Smooth muscle cell (in vitro differentiated cells): ENCODE measurements at regions not wholly inside any gene's neighbourhood (a gene's known extent, or its start where the extent isn't known, plus 50 kb on each side); places are given as distances from the start of the nearest gene placed in this dataset.

Source experiments
- DNase-seq: peaks from one replicate; lab custom pipeline; 2025; ENCODE audit not compliant: unreplicated experiment; lab: John Stamatoyannopoulos, UW
- H2AFZ ChIP-seq: fragments of 200-600 bp; sonication (generic); 2 replicates; pipeline ENCODE4 v1.6.0; 2016; ENCODE audit warnings: antibody characterized with exemption, low read depth, mild to moderate bottlenecking
- H3F3A ChIP-seq: fragments of 200-600 bp; sonication (generic); 2 replicates; pipeline ENCODE4 v1.6.0; 2017; ENCODE audit warnings: antibody characterized with exemption, low read depth
- H3K27ac ChIP-seq: fragments of 200-600 bp; sonication (generic); 2 replicates; pipeline ENCODE4 v1.5.1; 2016; ENCODE audit warnings: low read depth, mild to moderate bottlenecking
- H3K27me3 ChIP-seq: fragments of 200-600 bp; sonication (generic); 2 replicates; pipeline ENCODE4 v1.6.1; 2016; ENCODE audit warnings: low read depth, mild to moderate bottlenecking
- H3K36me3 ChIP-seq: fragments of 200-600 bp; sonication (generic); 2 replicates; pipeline ENCODE4 v1.5.1; 2016; ENCODE audit warnings: low read depth
- H3K4me1 ChIP-seq: fragments of 200-600 bp; sonication (generic); 2 replicates; pipeline ENCODE4 v1.5.1; 2016; ENCODE audit warnings: low read depth
- H3K4me2 ChIP-seq: fragments of 200-600 bp; sonication (generic); 2 replicates; pipeline ENCODE4 v1.6.0; 2016; ENCODE audit warnings: mild to moderate bottlenecking
- H3K4me3 ChIP-seq: fragments of 200-600 bp; sonication (generic); 2 replicates; pipeline ENCODE4 v1.5.1; 2016; ENCODE audit warnings: mild to moderate bottlenecking
- H3K79me2 ChIP-seq: fragments of 200-600 bp; sonication (generic); 2 replicates; pipeline ENCODE4 v1.6.0; 2016; ENCODE audit warnings: low read depth, mild to moderate bottlenecking
- H3K9ac ChIP-seq: fragments of 200-600 bp; sonication (generic); 2 replicates; pipeline ENCODE4 v1.6.0; 2016; ENCODE audit warnings: low read depth
- H3K9me3 ChIP-seq: fragments of 200-600 bp; sonication (generic); replicated peaks from 2 replicates; pipeline ENCODE4 v1.5.1; 2016; ENCODE audit warnings: low read depth
- H4K20me1 ChIP-seq: fragments of 200-600 bp; sonication (generic); 2 replicates; pipeline ENCODE4 v1.6.0; 2016; ENCODE audit warnings: low read depth
- WGBS: methylation state at CpG from one replicate; pipeline ENCODE4 v1.1.7; 2016; ENCODE audit warnings: low lambda C conversion rate; 5-methylcytosine and 5-hydroxymethylcytosine counted together
- TF ChIP-seq, protein P1 (sequence below): fragments of 200-600 bp; sonication (generic); IDR thresholded peaks from 2 replicates; pipeline ENCODE4 v1.5.1; 2017; ENCODE audit warnings: borderline replicate concordance, mild to moderate bottlenecking, antibody characterized with exemption; ENCODE audit not compliant: insufficient read depth, poor library complexity, severe bottlenecking

DNA sequence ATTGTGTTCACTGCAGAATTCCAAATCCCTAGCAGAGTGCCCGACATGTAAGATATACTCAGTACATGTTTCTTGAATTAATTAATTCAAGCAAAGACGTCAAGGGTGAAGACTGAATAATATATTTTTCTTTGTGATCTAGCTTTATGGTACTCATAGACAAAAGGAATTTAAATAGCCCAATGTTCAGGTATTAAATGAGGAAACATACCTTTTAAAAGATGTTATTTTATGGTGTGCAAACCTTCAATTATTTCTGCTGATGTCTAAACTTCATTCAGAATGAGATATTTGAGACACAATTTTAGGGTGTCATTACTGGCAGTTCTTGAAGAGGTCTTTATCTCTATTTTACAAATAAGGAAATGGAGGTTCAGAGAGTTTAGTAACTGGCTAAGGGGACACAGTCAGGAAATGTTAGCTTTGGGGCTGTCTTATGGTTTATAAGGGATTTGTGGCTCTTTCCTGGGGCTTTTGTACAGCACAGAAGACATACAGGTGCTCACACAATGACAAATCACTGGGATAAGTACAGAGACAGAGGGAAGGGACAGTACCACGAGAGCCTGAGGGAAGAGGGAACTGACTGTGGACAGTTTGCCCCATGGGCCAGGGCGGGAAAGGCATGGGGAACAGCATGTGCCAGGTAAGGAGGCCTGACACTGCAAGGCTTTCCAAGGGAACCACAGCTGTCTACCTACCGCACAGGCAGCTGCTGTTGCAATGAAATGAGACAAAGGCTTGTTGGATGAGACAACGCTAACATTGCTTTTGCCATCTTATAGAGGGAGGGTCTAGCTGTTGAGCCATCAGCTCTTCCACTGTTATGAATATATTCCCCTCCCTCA, 155.3 kb downstream of the DDX1 start:
- Histone ChIP-seq H4K20me1 (no peaks in the 10 kb centered on the region), H3K36me3 (no peaks in the 10 kb centered on the region), H2AFZ (no peak overlapping the region), H3K27me3 (no peaks in the 10 kb centered on the region), H3K4me2 (no peak overlapping the region), H3F3A (no peaks in the 10 kb centered on the region), H3K4me3 (no peak overlapping the region), H3K27ac (no peak overlapping the region), H3K9ac (no peak overlapping the region), H3K9me3 (no peaks in the 10 kb centered on the region), H3K4me1 (peaks cover 14% of the 10 kb centered on the region), H3K79me2 (no peaks in the 10 kb centered on the region)
- no peak for DNase-seq
- WGBS = 94% methylated on average over 6 of the region's 6 CpGs
- TF ChIP-seq, protein P1, sequence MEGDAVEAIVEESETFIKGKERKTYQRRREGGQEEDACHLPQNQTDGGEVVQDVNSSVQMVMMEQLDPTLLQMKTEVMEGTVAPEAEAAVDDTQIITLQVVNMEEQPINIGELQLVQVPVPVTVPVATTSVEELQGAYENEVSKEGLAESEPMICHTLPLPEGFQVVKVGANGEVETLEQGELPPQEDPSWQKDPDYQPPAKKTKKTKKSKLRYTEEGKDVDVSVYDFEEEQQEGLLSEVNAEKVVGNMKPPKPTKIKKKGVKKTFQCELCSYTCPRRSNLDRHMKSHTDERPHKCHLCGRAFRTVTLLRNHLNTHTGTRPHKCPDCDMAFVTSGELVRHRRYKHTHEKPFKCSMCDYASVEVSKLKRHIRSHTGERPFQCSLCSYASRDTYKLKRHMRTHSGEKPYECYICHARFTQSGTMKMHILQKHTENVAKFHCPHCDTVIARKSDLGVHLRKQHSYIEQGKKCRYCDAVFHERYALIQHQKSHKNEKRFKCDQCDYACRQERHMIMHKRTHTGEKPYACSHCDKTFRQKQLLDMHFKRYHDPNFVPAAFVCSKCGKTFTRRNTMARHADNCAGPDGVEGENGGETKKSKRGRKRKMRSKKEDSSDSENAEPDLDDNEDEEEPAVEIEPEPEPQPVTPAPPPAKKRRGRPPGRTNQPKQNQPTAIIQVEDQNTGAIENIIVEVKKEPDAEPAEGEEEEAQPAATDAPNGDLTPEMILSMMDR = no peak

DNA sequence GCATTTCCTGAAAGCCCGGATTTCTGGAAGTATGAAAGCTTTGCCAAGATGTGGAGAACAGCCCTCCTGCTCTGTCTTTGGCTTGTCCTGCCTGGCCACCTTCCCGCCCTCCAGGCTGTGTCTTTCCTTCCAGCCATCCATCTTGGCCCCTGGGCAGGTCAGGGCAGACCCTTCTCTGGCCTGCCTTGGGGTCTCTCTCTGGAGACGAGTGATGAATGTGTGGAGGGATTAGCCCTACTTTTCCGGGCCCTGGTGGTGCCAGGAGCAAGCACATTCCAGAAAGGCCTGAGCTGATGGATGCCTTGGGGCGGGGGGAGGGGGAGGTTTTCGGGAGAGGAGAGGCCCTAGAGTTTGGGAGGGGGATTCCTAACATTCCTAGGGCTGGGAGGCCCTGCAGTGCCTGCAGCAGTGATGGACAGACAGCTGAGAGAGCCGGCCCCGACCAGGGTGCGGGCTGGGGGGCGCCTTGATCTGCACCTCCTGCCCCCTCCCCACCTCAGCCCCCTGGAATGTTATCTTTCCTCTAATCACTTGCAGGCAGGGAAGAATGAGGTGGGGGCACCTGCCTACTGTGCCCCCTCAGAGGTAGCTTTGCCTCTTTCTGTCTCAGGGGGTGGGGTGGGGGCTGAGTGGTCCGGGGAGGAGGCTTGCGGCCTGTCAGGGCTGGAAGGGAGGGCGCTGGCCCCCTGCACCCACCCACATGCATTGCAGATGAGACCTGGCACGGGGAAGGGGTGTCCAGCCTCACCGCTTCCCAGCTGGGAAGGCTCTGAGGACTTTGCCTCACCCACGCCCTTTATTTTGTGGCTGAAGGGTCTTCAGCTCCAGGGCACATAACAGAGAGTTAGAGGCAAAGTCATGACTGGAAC, 156.2 kb downstream of the DDX1 start:
- no peaks in the 10 kb centered on the region for H3F3A ChIP-seq
- H3K27me3 ChIP-seq = no peaks in the 10 kb centered on the region
- peaks cover 14% of the 10 kb centered on the region for H3K4me1 ChIP-seq
- no peaks in the 10 kb centered on the region for H3K9me3 ChIP-seq
- WGBS = 30% methylated on average over 13 of the region's 16 CpGs
- no peak overlapping the region for H3K9ac ChIP-seq
- H2AFZ ChIP-seq = no peak overlapping the region
- H3K79me2 ChIP-seq = no peaks in the 10 kb centered on the region
- no peaks in the 10 kb centered on the region for H3K36me3 ChIP-seq
- H4K20me1 ChIP-seq = no peaks in the 10 kb centered on the region
- no peak for DNase-seq
- H3K4me3 ChIP-seq = no peak overlapping the region
- TF ChIP-seq, protein P1 = no peak
- H3K4me2 ChIP-seq = no peak overlapping the region
- no peak overlapping the region for H3K27ac ChIP-seq

DNA sequence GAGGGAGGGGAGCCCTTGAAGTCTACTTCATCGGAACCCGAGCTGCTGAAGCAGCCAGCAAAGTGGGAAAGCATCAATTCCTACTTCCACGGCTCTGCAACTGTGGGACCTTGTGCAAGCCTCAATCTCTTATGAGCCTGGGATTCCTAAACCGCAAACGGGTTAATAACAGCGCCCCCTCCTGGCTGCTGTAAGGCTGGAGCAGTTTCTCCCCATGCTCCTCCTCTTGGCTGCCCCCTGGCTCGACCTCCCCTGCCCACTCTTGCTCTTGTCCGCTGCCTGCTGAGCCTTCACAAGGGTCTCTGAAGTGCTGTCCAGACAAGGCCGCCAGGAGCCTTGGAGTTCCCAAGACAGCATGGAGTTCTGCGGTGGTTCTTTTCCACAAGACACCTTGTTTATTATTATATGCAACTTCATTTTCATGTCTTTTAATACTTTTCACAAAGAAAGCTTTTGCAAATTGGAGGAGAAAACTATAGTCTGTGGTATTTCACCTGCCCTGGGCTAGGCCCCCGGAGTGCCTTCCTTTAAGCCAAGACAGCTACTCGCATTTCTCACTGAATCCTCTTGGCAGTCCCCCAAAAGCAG, 157.2 kb downstream of the DDX1 start:
- no peak for DNase-seq
- H3K9me3 ChIP-seq = no peaks in the 10 kb centered on the region
- H3K9ac ChIP-seq = no peak overlapping the region
- peaks cover 14% of the 10 kb centered on the region for H3K4me1 ChIP-seq
- H4K20me1 ChIP-seq = no peaks in the 10 kb centered on the region
- H3K4me2 ChIP-seq = no peak overlapping the region
- H3K36me3 ChIP-seq = no peaks in the 10 kb centered on the region
- H3K27ac ChIP-seq = no peak overlapping the region
- no peaks in the 10 kb centered on the region for H3K27me3 ChIP-seq
- no peaks in the 10 kb centered on the region for H3K79me2 ChIP-seq
- TF ChIP-seq, protein P1 = peak; percentile 45
- WGBS = 66% methylated on average over 12 of the region's 12 CpGs
- no peak overlapping the region for H3K4me3 ChIP-seq
- no peaks in the 10 kb centered on the region for H3F3A ChIP-seq
- H2AFZ ChIP-seq = no peak overlapping the region
